Left renal cortex interstitium (tissue), 4 donors: ENCODE measurements at regions not wholly inside any gene's neighbourhood (a gene's known extent, or its start where the extent isn't known, plus 50 kb on each side); places are given as distances from the start of the nearest gene placed in this dataset.
"Not testable (repeated sequence)": the region's sequence is repeated elsewhere in the genome, so short reads cannot be mapped to it uniquely, and the experiment has no call there.

ENCODE experiments used
- DNase-seq, 4 donors: peaks; one replicate each; pipeline ENCODE4 v3.0.0-alpha.2; 2013; ENCODE audit warnings: low read depth in 4 of 4, low spot score in 2 of 4, missing footprints in 1 of 4

DNA sequence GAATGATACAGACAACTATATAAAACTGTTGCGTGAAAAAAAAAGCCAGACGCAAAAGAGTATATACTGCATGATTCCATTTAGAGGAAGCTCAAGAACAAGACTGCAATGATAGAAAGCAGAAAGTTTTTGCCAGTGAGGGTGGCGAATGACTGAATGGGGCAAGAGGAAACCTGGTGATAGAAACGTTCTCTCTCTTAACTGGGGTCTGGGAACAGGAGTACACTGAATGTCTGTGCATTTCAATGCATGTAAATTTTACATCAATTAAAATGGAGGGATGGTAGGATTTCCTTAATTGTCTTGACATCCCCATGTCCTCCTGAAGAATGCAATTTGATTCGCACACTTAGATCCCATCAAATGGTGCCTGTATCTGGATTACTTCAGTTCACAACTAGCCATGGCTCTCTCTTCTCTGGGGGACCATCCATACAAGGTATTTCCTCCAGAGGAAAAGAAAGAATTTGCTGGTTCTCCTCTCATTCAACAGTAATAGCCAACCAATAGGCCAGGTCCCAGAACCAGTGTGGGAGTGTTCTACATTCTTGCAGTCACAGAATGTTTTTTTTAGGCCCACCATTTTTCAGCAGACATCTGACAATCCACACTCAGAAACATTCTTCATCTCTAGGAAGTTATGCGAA, 221.0 kb upstream of the KLF14 start:
- DNase-seq: no peak

DNA sequence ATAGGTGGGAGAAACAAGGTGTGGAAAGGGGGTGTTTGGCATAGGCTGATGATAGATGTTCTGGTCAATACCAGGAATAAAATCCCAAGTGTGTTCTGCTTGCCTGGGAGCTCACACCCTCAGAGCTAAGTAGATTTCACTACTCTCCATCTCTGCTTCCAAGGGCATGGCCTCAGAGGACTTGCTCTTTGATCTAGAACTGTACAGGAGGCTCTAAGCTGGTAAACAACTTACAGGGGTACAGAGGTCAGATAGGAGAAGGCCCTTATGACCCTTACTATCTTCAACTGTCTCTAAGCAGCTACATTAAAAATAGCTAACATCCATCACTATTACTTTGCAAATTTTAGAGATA, 221.5 kb upstream of the KLF14 start:
- no peak for DNase-seq

DNA sequence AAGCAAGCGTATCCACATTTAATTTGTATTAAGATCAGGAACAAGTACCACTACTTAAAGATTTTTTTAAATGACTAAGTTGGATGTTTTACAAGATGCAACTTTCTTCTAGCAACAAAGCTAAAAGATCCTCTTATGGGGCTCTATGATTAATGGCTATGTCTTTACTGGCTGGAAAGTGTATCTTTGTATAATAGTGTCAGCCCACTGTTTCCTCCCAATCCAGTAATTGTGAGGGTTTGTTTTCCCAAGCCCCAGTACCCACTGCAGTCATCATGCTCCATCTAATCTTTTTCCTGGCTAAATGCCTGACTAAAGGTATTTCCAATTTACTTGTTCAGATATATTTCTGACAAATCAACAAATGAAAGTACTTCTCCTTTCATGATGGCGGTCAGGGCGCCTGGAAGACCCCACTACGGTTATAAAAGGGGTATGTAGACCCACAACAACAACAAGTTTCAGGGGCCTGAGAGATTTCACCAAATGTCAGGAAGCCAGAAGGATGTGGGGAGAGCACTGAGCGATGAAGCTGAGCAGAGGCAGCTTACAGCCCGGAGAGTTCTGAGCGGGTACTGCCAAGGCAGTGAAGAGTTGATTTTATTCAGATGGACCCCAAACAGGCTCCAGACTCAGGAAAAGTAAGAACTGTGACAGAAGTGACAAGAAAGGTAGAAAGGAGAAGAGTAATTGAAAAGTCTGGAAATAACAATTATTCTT, 222.6 kb upstream of the KLF14 start:
- DNase-seq: no peak

DNA sequence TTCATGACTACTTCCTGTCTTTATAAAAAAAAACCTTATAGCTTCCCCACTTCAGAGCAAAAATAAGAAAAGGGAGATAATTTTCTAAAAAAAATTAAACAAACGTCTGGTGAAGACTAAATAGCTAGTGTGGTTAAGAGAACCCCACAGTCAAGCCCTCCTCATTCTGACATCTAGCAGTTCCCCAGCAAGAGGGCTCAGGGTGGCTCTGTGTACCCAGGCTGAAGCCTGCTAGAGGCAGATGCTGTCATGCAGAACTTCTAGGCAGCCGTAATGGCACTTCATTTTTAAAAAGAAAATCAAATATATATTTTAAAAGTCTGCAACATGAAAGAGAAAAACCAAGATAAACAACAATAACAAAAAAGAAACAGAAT, 223.1 kb upstream of the KLF14 start:
- no peak for DNase-seq

DNA sequence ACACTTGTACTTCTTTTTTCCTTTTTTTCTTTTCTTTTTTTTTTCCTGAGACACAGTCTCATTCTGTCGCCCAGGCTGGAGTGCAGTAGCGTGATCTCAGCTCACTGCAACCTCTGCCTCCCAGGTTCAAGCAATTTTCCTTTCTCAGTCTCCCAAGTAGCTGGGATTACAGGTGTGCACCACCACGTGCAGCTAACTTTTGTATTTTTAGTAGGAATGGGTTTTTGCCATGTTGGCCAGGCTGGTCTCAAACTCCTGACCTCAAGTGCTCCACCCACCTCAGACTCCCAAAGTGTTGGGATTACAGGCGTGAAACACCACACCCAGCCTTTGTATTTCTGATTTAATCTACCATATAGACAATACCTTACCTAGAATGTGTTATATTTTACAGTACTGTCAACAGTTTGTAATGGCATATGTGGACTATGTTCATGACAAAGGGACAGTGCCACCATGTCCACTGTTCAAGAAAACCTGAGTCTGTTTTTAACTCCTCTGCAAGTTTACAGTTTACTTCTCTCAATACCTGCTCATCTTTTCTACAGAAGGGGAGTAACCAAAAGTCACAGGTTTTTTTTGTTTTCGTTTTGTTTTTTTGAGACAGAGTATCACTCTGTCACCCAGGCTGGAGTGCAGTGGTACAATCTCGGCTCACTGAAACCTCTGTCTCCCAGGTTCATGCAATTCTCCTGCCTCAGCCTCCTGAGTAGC, 223.9 kb upstream of the KLF14 start:
- DNase-seq: not testable (repeated sequence)

DNA sequence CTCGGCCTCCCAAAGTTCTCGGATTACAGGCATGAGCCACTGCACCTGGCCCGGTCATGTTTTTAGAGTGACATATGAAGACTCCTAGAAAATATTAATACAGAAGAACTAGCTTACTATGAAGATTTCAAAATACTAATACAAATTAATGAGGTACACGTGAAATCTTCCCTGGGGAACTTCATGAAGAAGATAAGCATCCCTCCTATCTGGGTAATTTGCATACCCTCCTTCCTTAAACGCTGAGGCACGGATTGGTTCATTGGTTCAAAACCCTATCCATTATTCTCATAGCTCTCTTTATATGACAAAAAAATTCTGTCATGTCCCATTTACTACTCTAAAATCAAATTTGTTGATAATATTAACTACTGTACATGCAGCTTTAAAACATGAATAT, 224.8 kb upstream of the KLF14 start:
- no peak for DNase-seq

DNA sequence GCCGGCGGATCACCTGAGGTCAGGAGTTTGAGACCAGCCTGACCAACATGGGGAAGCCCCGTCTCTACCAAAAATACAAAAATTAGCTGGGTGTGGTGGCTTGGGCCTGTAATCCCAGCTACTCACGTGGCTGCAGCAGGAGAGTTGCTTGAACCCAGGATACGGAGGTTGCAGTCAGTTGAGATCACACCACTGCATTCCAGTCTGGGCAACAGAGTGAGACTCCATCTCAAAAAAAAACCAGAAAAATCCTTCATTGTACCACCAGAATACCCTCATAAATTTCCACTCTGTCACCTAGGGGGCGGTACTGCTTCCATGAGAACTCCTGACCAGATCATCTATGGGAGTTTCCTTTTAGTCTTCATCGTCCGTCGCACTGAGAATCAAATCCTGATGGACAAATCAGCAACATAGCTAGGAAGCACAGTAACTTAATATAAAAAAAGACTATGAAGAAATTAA, 225.8 kb upstream of the KLF14 start:
- DNase-seq: no peak

DNA sequence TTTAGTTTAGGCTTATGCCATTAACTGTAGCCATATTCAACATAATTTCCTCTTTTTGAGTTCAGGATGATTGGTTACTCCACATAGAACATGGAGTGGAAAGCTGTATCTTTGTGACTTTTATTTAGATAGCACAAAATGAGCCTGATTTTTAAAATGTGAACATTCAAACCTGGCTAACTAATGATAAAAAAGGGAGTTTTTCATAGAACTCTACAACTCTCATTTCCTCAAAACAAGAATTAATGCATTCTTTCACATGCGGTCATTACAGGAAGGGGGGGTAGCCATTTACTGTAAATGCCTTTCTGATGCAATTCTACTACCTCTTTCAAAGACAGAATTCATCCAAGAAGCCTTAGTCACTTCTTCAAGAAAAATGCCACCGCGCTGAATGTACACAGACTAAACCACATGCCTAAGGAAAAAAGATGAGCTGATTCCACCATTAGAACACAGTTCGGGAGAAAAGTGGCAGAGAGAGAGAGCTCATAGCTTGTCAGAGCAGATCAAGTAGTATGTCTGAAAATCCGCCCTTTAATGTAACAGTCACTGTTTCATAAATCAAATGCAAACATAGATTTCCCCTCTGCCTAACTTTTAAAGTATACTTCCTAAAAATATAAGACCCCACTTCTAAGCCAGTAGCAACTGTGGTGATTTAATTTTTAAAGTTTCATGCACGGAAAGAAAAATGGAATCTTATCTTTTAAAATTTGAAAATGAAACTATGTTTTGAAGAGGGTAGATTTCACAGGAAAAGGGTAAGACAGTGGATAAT, 226.4 kb upstream of the KLF14 start:
- DNase-seq: no peak

DNA sequence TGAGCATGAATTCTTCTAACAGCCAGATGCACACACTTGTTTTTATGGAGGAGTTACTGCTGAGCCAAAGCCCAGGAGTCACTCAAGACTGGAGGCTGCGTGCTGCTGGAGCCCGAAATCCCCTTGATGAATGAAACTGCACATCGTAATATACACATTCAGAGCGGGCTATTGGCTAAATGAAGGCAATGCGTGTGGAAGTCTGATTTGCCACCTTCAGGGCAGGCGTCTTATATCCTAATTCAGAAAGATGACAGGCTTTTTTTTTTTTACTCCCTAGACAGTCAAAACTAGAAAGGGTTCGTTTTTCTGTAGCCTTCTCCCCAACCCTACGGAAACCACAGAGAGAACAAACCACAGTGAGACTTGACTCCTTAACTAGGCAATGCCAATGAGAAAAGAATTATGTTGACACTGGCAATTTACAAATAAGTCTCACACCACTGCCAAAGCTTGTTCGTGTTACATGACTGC, 227.2 kb upstream of the KLF14 start:
- DNase-seq: no peak

DNA sequence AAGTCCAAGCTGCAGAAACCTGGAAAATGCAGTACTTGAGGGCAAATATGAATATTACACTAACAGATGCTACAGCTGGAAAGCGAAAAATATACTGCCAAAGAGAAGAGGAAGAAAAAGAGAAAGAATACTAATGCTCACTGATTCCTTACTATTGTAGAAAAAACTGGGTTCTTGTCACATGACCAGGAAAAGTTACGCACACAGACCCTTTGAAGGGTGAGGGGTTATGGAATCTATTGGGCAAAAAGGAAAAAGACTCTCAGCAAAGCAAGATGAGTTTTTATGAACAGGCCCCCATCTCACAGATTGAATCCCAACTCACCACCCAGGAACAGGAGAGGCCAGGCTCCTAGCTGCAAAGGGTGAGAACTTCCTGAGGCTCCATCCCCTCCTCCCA, 228.1 kb upstream of the KLF14 start:
- DNase-seq: no peak

DNA sequence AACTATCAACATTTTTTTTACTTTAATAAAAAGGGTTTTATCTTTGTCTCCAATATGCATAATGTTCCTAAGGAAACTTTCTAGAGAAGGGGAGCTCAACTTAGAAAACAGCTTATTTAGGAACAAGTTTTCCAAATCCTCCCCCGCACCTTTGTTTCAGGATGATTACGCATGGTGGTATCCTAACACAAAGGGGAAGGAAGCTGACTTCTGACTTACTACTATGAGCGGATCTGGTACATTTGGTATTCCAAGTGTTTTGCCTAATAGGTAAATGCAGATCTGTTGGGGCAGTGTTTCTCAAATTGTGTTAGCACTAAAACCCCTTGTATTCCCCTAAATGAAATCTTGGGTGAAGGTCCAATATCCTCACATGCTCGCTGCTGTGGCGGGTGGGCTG, 229.3 kb upstream of the KLF14 start:
- DNase-seq: no peak

DNA sequence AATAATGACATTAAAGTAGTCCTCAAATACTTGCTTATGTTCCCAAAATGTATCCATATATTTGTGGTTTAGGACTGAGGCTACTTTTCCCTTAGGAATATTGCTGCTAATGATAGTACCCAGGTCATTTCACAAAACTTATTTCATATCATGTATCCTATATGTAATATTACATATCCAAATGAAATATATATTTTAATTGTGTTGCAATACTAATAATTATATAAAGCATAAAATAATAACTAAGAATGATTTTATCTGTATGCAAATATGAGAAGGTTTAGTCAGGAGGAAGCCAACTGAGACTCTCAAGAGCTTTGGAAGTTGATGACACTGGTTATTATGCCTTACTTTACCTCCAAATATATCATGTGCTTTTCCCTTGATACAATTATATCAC, 231.5 kb upstream of the KLF14 start:
- no peak for DNase-seq

DNA sequence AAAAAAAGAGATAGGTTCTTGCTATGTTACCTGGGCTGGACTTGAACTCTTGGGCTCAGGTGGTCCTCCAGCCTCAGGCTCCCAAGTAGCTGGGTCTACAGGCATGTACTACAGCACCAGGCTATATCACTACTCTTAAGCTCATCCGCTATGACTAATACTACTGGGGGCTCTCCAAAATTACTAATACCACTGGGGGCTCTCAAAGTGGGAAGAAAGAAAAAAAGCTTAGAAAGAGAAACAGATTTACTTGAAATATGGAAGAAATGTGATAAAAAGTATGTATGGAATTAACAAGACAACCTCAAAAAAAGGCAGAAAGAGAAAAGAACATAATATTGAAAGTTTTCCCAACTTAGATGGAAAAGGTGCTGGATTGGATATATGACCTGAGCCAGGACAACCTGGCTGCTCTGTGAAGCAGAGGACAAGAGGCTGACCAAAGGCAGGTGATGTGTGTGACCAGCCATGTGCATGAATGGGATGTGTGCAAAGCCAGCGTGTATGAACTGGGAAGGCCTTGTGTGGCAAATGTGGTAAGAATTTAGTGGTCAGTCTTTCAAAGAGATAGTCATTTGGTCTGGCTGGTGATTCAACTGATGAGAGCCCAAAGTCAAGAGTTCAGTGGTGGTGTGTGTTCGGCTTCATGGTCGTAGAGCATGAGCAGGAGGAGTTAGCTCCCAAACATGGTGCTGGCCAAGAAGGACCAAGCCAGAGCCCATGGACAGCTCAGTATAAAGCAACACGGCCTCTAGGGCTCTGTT, 232.4 kb upstream of the KLF14 start:
- DNase-seq: no peak

DNA sequence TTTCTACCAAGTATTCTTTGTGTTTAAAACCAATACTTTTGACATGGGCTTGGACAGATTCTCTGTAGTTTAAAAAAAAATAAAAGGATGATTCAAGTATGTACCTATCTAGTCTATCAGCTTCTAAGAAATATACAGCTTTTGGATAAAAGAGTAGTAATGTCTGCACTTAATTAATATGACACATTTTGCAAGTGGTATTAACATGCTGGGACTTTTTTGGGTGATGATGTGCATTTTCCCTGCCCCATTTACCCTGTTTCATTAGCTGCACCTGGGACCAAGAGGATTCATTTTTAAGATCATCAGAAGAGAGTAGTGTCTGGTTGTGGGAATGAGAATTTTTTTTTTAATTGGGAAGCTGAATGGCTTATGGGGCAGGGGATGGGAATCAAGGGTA, 236.2 kb upstream of the KLF14 start:
- DNase-seq: no peak

DNA sequence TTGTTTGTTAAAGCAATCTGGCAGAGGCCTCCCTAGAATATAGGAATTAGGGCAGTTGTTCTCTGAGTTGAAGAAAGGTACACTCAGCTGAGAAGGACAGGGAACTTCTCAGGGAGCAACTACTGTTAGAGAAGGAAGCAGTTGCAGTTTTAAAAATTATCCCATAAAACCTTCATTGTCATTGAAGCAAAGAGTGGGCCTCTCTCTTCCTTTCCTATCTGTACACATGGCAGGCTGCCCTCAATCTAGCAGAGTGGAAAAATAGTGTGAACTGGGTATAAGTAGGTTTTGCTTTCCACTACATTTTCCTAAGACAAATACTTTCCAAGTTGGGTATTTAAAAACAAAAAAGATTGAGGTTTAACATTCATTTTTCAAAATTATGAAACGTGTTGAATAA, 236.7 kb upstream of the KLF14 start:
- no peak for DNase-seq

DNA sequence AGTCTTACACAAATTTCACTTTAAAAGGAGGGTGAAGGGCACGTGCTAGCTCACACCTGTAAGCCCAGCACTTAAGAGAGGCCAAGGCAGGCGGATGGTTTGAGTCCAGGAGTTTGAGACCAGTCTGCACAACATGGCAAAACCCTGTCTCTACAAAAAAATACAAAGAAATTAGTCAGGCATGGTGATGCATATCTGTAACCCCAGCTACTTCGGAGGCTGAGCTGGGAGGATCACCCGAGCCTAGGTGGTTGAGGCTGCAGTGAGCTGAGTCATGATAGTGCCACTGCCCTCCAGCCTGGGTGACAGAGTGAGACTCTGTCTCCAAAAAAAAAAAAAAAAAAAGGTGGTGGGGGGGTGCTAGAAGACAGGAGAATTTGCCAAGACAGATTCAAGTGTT, 237.3 kb upstream of the KLF14 start:
- no peak for DNase-seq

DNA sequence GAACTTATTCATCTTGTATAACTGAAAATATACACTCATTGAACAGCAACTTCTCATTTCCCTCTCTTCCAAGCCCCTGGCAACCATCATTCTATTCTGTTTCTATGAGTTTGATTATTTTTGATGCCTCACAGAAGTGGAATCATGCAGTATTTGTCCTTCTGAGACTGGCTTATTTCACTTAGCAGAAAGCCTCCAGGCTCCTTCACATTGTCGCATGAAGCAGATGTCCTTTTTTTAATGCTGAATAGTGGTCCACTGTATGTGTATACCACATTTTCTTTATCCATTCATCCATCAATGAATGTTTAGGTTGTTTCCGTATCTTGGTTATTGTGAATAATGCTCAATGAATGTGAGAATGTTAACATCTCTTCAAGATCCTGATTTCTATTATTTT, 238.2 kb upstream of the KLF14 start:
- DNase-seq: no peak

DNA sequence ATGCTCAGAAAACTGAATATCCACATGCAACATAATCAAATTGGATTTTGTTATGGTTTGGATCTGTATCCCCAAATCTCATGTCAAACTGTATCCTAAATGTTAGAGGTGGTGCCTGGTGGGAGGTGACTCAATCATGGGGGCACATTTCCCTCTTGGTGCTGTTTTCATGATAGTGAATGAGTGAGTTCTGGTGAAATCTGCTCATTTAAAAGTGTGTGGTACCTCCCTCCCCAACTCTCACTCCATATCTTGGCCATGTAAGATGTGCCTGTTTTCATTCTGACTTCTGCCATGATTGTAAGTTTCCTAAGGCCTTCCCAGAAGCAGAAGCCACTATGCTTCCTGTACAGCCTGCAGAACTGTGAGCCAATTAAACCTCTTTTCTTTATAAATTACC, 239.6 kb upstream of the KLF14 start:
- DNase-seq: no peak

DNA sequence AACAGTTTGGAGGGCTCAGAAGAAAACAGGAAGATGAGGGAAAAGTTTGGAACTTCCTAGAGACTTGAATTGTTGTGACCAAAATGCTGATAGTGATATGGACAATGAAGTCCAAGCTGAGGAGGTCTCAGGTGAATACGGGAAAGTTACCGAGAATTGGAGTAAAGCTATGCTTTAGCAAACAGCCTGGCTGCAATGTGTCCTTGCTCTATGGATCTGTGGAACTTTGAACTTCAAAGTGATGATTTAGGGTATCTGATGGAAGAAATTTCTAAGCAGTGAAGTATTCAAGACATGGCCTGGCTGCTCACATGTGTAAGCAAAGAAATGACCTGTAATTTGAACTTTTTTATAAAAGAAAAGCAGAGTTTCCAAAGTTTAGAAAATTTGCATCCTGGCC, 240.2 kb upstream of the KLF14 start:
- DNase-seq: no peak

DNA sequence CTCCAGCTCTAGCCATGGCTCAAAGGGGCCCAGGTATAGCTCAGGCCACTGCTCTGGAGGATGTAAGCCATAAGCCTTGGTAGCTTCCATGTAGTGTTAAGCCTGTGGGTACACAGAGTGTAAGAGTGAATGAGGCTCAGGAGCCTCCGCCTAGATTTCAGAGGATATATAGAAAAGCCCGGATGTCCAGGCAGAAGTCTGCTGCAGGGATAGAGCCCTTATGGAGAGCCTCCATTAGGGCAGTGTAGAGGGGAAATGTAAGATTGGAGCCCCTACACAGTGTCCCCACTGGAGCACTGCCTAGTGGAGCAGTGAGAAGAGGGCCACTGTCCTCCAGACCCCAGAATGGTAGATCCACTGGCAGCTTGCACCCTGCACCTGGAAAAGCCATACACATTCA, 240.8 kb upstream of the KLF14 start:
- no peak for DNase-seq
